Endothelial cell of umbilical vein (primary cell): ENCODE measurements at regions not wholly inside any gene's neighbourhood (a gene's known extent, or its start where the extent isn't known, plus 50 kb on each side); places are given as distances from the start of the nearest gene placed in this dataset.
A peak's percentile ranks its signal among the peaks of the same experiment; 100 is the strongest.

Experiments used
- BruUV-seq: library from RNA; stranded (reverse); fragments of 400-500 nt; replicated peaks from 2 replicates; lab custom pipeline; 2021; lab: Mats Ljungman, UMichigan
- CTCF ChIA-PET: fragments of 300-600, 350-600 bp; sonication (Branson Sonifier 250); formaldehyde crosslinking; loops from one replicate; lab custom pipeline; 2021; ENCODE audit warnings: antibody characterized with exemption, inconsistent platforms; lab: Charles Lee
- POLR2A ChIA-PET: fragments of 300-600, 350-600 bp; sonication (Branson Sonifier 250); formaldehyde crosslinking; loops from one replicate; lab custom pipeline; 2021; ENCODE audit warnings: antibody characterized with exemption, inconsistent platforms; lab: Charles Lee
- DNase-seq: peaks from one replicate; pipeline ENCODE4 v3.0.0-alpha.2; 2011; ENCODE audit warnings: low read depth, low spot score
- FAIRE-seq: peaks from 2 replicates; lab custom pipeline; 2011; peaks lifted over from hg19 to GRCh38; lab: Jason Lieb, UNC
- H2AFZ ChIP-seq: 2 replicates; pipeline ENCODE4 v1.6.0; 2012; ENCODE audit warnings: low read depth, low read length, control low read depth, inconsistent platforms
- H3K27ac ChIP-seq: 2 replicates; pipeline ENCODE4 v1.5.1; 2011; ENCODE audit warnings: low read depth, mild to moderate bottlenecking, control low read depth, low read length, moderate library complexity; ENCODE audit not compliant: insufficient read depth
- H3K27me3 ChIP-seq, 2 experiments: 2 replicates each; pipeline versions ENCODE4 v1.6.0 to v1.6.1; 2011; ENCODE audit warnings: low read length in 2 of 2, mixed read lengths in 1 of 2; ENCODE audit not compliant: control insufficient read depth in 2 of 2, insufficient read depth in 2 of 2
- H3K36me3 ChIP-seq, 2 experiments: 2 replicates in 1 of 2; 3 replicates in 1 of 2; pipeline ENCODE4 v1.5.1; 2011; ENCODE audit warnings: low read length in 2 of 2, mild to moderate bottlenecking in 1 of 2, moderate library complexity in 1 of 2; ENCODE audit not compliant: control insufficient read depth in 2 of 2, insufficient read depth in 2 of 2; ENCODE audit errors: extremely low read depth in 1 of 2
- H3K4me1 ChIP-seq: 3 replicates; pipeline ENCODE4 v1.5.1; 2011; ENCODE audit warnings: mild to moderate bottlenecking, low read length; ENCODE audit not compliant: control insufficient read depth, insufficient read depth; ENCODE audit errors: extremely low read depth
- H3K4me2 ChIP-seq: 2 replicates; pipeline ENCODE4 v1.6.1; 2011; ENCODE audit warnings: low read length, control low read depth, mixed read lengths; ENCODE audit not compliant: insufficient read depth
- H3K4me3 ChIP-seq, 3 experiments: fragments of 200-600 bp in 1 of 3; sonication (generic), shearing (Covaris generic) in 1 of 3; replicated peaks in 1 of 3; 2 replicates each; pipeline ENCODE4 v1.5.1; 2011 to 2016; ENCODE audit warnings: control low read depth in 3 of 3, low read length in 3 of 3, mild to moderate bottlenecking in 2 of 3, inconsistent platforms in 1 of 3, low read depth in 1 of 3, moderate library complexity in 1 of 3; ENCODE audit not compliant: insufficient read depth in 1 of 3
- H3K79me2 ChIP-seq: 2 replicates; pipeline ENCODE4 v1.6.0; 2012; ENCODE audit warnings: low read length, inconsistent platforms; ENCODE audit not compliant: control insufficient read depth, insufficient read depth
- H3K9ac ChIP-seq: replicated peaks from 2 replicates; pipeline ENCODE3; 2011; ENCODE audit warnings: low read length, control low read depth; ENCODE audit not compliant: insufficient read depth; ENCODE audit errors: extremely low read depth
- H3K9me1 ChIP-seq: replicated peaks from 3 replicates; pipeline ENCODE4 v1.6.0; 2011; ENCODE audit warnings: mild to moderate bottlenecking, low read length; ENCODE audit not compliant: control insufficient read depth, insufficient read depth; ENCODE audit errors: extremely low read depth
- H3K9me3 ChIP-seq: replicated peaks from 2 replicates; pipeline ENCODE4 v1.5.1; 2012; ENCODE audit warnings: low read length, inconsistent platforms; ENCODE audit not compliant: control insufficient read depth, insufficient read depth
- H4K20me1 ChIP-seq: replicated peaks from 2 replicates; pipeline ENCODE3; 2011; ENCODE audit warnings: mild to moderate bottlenecking, low read length; ENCODE audit not compliant: control insufficient read depth, insufficient read depth; ENCODE audit errors: extremely low read depth
- CTCF ChIP-seq, 2 donors: IDR thresholded peaks; 1 replicate in 1 of 2; 2 replicates in 1 of 2; pipeline ENCODE4 v1.5.1; 2011; ENCODE audit warnings: low read length in 2 of 2, mild to moderate bottlenecking in 2 of 2, moderate library complexity in 2 of 2, control low read depth in 1 of 2, inconsistent platforms in 1 of 2, low read depth in 1 of 2; ENCODE audit not compliant: insufficient read depth in 1 of 2; ENCODE audit errors: extremely low read depth in 1 of 2
- FOS ChIP-seq: IDR thresholded peaks from 2 replicates; pipeline ENCODE4 v1.6.1; 2011; ENCODE audit warnings: mild to moderate bottlenecking, low read length, moderate library complexity, borderline replicate concordance; ENCODE audit not compliant: insufficient read depth
- GATA2 ChIP-seq: IDR thresholded peaks from 2 replicates; pipeline ENCODE4 v1.7.0; 2011; ENCODE audit warnings: low read depth, mild to moderate bottlenecking, moderate library complexity, mixed read lengths, low read length; ENCODE audit not compliant: insufficient read length, insufficient read depth
- JUN ChIP-seq: IDR thresholded peaks from 2 replicates; pipeline ENCODE4 v1.6.1; 2011; ENCODE audit warnings: borderline replicate concordance, low read depth; ENCODE audit not compliant: insufficient read length, insufficient read depth
- MAX ChIP-seq: IDR thresholded peaks from 2 replicates; pipeline ENCODE4 v1.6.1; 2011; ENCODE audit not compliant: insufficient read depth, insufficient read length
- MYC ChIP-seq: IDR thresholded peaks from one replicate; pipeline ENCODE4 v1.6.1; 2011; ENCODE audit warnings: mild to moderate bottlenecking, low read depth, low read length
- POLR2A ChIP-seq: IDR thresholded peaks from 2 replicates; pipeline ENCODE4 v1.6.1; 2012; ENCODE audit warnings: low read depth, mild to moderate bottlenecking, control low read depth, low read length
- POLR2AphosphoS5 ChIP-seq: IDR thresholded peaks from 2 replicates; pipeline ENCODE4 v1.6.1; 2012; ENCODE audit warnings: low read depth, mild to moderate bottlenecking, control low read depth, low read length, moderate library complexity; ENCODE audit not compliant: insufficient read depth
- dilution Hi-C: fragments of 300-500 bp; cut with MboI; formaldehyde crosslinking; loops from one replicate; pipeline ENCODE4 v1.15.0; 2019; ENCODE audit warnings: low sequenced_read_pairs; ENCODE audit not compliant: extremely low pct_ligation_motif_present
- intact Hi-C: fragments of 100-400 bp; cut with micrococcal nuclease; formaldehyde crosslinking; loops from one replicate; pipeline ENCODE4 v1.10.0; 2022

GRCh38 chr2:181152701-181153100, 172.3 kb downstream of the UBE2E3 start:
- Histone ChIP-seq H3K9me1 (no peaks in the 10 kb centered on the region), H4K20me1 (no peaks in the 10 kb centered on the region), H3K27ac (no peak overlapping the region), H3K4me1 (no peaks in the 10 kb centered on the region), H3K79me2 (no peaks in the 10 kb centered on the region), H3K9me3 (no peaks in the 10 kb centered on the region), H3K4me2 (no peak overlapping the region), H3K27me3 (peaks cover 0 to 5% of the 10 kb centered on the region in 2 experiments), H2AFZ (no peak overlapping the region), H3K36me3 (no peaks in the 10 kb centered on the region), H3K9ac (no peak overlapping the region), H3K4me3 (no peak overlapping the region)
- intact Hi-C loops (no loop called here), dilution Hi-C loops (no loop called here)
- TF ChIP-seq GATA2 (no peak), MAX (no peak), POLR2AphosphoS5 (no peak), CTCF (IDR thresholded peaks at IDR 0.05; ENCODE audit: extremely low read depth in 1 of 2, insufficient read depth in 1 of 2, low read depth in 1 of 2, low read length in 2 of 2) (no peak), POLR2A (no peak), MYC (no peak), JUN (no peak), FOS (no peak)
- no TSS peak for BruUV-seq
- DNase-seq (peak; percentile 1), FAIRE-seq (no peak)
- ChIA-PET POLR2A (no interaction called here), CTCF (interaction anchor here (1.1 to 1.8 kb wide), 2 partner anchors 11 to 13 kb away, joined by 3 to 7 read pairs; no protein-coding TSS in a partner anchor)
